Neural crest cell (in vitro differentiated cells): ENCODE measurements at regions not wholly inside any gene's neighbourhood (a gene's known extent, or its start where the extent isn't known, plus 50 kb on each side); places are given as distances from the start of the nearest gene placed in this dataset.

Source experiments
- DNase-seq: peaks from one replicate; pipeline ENCODE4 v3.0.0; 2021; ENCODE audit warnings: low read depth, mixed read lengths, low spot score
- H3K27ac Mint-ChIP-seq: one replicate; pipeline ENCODE4 v1.8.0; 2021; ENCODE audit warnings: mild to moderate bottlenecking, mixed read lengths; ENCODE audit not compliant: unreplicated experiment
- H3K27me3 Mint-ChIP-seq: 2 replicates; pipeline ENCODE4 v1.8.0; 2021; ENCODE audit warnings: low read depth, mild to moderate bottlenecking, mixed read lengths
- H3K36me3 Mint-ChIP-seq: 2 replicates; pipeline ENCODE4 v1.8.0; 2021; ENCODE audit warnings: low read depth, mild to moderate bottlenecking, mixed read lengths
- H3K4me1 Mint-ChIP-seq: 2 replicates; pipeline ENCODE4 v1.8.0; 2021; ENCODE audit warnings: mixed read lengths
- H3K4me3 Mint-ChIP-seq: one replicate; pipeline ENCODE4 v1.8.0; 2021; ENCODE audit warnings: mild to moderate bottlenecking, mixed read lengths
- H3K9me3 Mint-ChIP-seq: 2 replicates; pipeline ENCODE4 v1.8.0; 2021; ENCODE audit warnings: mixed read lengths
- CTCF ChIP-seq: fragments of 200-600 bp; sonication (generic); conservative IDR thresholded peaks from 2 replicates; pipeline ENCODE4 v1.5.0; 2021; ENCODE audit warnings: antibody characterized with exemption, mild to moderate bottlenecking

GRCh38 chr9:121573717-121574485 is 74.3 kb upstream of the GGTA1 start:
- Mint-ChIP-seq H3K27ac (peak overlapping the region; percentile 89), H3K9me3 (no peaks in the 10 kb centered on the region), H3K27me3 (peaks cover 7% of the 10 kb centered on the region), H3K4me1 (peaks cover 64% of the 10 kb centered on the region), H3K4me3 (no peak overlapping the region), H3K36me3 (no peaks in the 10 kb centered on the region)
- no peak for TF ChIP-seq CTCF
- no peak for DNase-seq

- peak overlapping the region; percentile 76 for H3K4me3 Mint-ChIP-seq
- no peak for TF ChIP-seq CTCF
- H3K9me3 Mint-ChIP-seq: no peaks in the 10 kb centered on the region
- H3K36me3 Mint-ChIP-seq: no peaks in the 10 kb centered on the region
- DNase-seq: peak; percentile 37
- peak overlapping the region; percentile 89 for H3K27ac Mint-ChIP-seq
- H3K4me1 Mint-ChIP-seq: peaks cover 68% of the 10 kb centered on the region
- peaks cover 11% of the 10 kb centered on the region for H3K27me3 Mint-ChIP-seq
These were observed 75.3 kb upstream of the GGTA1 start for GRCh38 chr9:121574774-121575519.

GRCh38 chr9:121576281-121577075 is 75.0 kb upstream of the DAB2IP start:
- DNase-seq: no peak

GRCh38 chr9:121577166-121577565 is 74.3 kb upstream of the DAB2IP start:
- no peaks in the 10 kb centered on the region for H3K9me3 Mint-ChIP-seq
- peaks cover 6% of the 10 kb centered on the region for H3K27me3 Mint-ChIP-seq
- peak overlapping the region; percentile 65 for H3K4me3 Mint-ChIP-seq
- H3K27ac Mint-ChIP-seq: peak overlapping the region; percentile 96
- no peak for TF ChIP-seq CTCF
- peaks cover 78% of the 10 kb centered on the region for H3K4me1 Mint-ChIP-seq
- DNase-seq: no peak
- H3K36me3 Mint-ChIP-seq: no peaks in the 10 kb centered on the region

More at GRCh38 chr9:121576281-121577075, 75.0 kb upstream of the DAB2IP start:
- Mint-ChIP-seq H3K4me3 (peak overlapping the region; percentile 65), H3K27ac (peak overlapping the region; percentile 96), H3K36me3 (no peaks in the 10 kb centered on the region), H3K4me1 (peaks cover 71% of the 10 kb centered on the region), H3K9me3 (no peaks in the 10 kb centered on the region), H3K27me3 (peaks cover 8% of the 10 kb centered on the region)
- no peak for TF ChIP-seq CTCF

GRCh38 chr9:121577572-121577971 is 73.9 kb upstream of the DAB2IP start:
- peaks cover 82% of the 10 kb centered on the region for H3K4me1 Mint-ChIP-seq
- no peaks in the 10 kb centered on the region for H3K9me3 Mint-ChIP-seq
- DNase-seq: no peak
- H3K36me3 Mint-ChIP-seq: no peaks in the 10 kb centered on the region
- peaks cover 6% of the 10 kb centered on the region for H3K27me3 Mint-ChIP-seq
- H3K27ac Mint-ChIP-seq: no peak overlapping the region
- no peak for TF ChIP-seq CTCF
- peak overlapping the region; percentile 33 for H3K4me3 Mint-ChIP-seq
